ENCODE measurements at regions not wholly inside any gene's neighbourhood (a gene's known extent, or its start where the extent isn't known, plus 50 kb on each side); places are given as distances from the start of the nearest gene placed in this dataset.

DNA sequence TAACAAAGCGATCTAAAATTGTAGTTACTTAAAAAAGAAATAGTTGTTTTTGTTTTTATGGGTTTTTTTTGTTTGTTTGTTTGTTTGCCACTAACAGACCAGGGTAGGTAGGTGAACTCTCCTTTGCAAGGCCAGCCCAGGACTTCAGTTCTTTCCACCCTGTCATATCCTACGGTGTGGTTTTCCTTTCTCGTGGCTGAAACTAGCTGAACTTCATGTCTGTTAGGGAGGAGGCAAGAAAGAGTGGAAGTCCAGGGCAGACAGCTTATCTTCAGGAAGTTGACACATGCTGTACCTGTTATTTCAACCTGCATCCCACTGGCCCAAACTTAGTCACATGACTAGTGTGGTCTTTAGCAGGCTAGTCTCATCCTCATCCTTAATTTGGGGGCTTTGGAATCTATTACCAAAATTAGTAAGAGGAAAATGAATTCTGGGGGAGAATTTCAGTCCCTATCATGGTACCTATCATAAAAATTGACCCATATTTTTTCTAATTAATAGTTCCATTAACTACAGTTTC lies 62.9 kb upstream of the LRRC7 start:
- TF ChIP-seq, protein P1, sequence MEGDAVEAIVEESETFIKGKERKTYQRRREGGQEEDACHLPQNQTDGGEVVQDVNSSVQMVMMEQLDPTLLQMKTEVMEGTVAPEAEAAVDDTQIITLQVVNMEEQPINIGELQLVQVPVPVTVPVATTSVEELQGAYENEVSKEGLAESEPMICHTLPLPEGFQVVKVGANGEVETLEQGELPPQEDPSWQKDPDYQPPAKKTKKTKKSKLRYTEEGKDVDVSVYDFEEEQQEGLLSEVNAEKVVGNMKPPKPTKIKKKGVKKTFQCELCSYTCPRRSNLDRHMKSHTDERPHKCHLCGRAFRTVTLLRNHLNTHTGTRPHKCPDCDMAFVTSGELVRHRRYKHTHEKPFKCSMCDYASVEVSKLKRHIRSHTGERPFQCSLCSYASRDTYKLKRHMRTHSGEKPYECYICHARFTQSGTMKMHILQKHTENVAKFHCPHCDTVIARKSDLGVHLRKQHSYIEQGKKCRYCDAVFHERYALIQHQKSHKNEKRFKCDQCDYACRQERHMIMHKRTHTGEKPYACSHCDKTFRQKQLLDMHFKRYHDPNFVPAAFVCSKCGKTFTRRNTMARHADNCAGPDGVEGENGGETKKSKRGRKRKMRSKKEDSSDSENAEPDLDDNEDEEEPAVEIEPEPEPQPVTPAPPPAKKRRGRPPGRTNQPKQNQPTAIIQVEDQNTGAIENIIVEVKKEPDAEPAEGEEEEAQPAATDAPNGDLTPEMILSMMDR (IDR thresholded peaks at IDR 0.05; ENCODE audit: low read length): no peak
- TF ChIP-seq EZH2phosphoT487 (IDR thresholded peaks at IDR 0.05; ENCODE audit: low read length) (no peak), EZH2 (optimal IDR thresholded peaks at IDR 0.05; ENCODE audit: low read depth, low read length) (no peak)

Data from MM.1S (cell line).